Mucosa of descending colon (tissue), 3 donors: ENCODE measurements at regions not wholly inside any gene's neighbourhood (a gene's known extent, or its start where the extent isn't known, plus 50 kb on each side); places are given as distances from the start of the nearest gene placed in this dataset.

Experiments
- ATAC-seq: fragments of 200-7000 bp; cut with Tn5 transposase; one replicate; pipeline ENCODE4 v1.9.1; 2020; ENCODE audit warnings: mild to moderate bottlenecking, moderate library complexity
- DNase-seq, 3 donors: peaks; one replicate each; pipeline ENCODE4 v3.0.0-alpha.2; 2020
- H3K36me3 ChIP-seq: fragments of 200-600 bp; one replicate; pipeline ENCODE4 v1.8.0; 2021; ENCODE audit warnings: low read depth, mild to moderate bottlenecking
- H3K4me1 ChIP-seq: fragments of 200-600 bp; one replicate; pipeline ENCODE4 v1.8.0; 2021; ENCODE audit warnings: low read depth, mild to moderate bottlenecking
- H3K4me3 ChIP-seq: fragments of 200-600 bp; one replicate; pipeline ENCODE4 v1.8.0; 2021; ENCODE audit warnings: mild to moderate bottlenecking
- H3K9me3 ChIP-seq: fragments of 200-600 bp; one replicate; pipeline ENCODE4 v1.8.0; 2021; ENCODE audit warnings: mild to moderate bottlenecking
- intact Hi-C, 2 donors: fragments of 100-400 bp; cut with DNase I in 1 of 2; cut with micrococcal nuclease in 1 of 2; formaldehyde crosslinking; loops; one replicate each; pipeline versions ENCODE4 v1.11.0 to v1.11.1; 2022; cut with DNase I, micrococcal nuclease
- TF ChIP-seq, protein P1 (sequence below): fragments of 200-600 bp; IDR thresholded peaks from one replicate; pipeline ENCODE4 v1.8.0; 2022; ENCODE audit warnings: antibody characterized with exemption, mild to moderate bottlenecking
- donor health status: DM: no; HTN: no; CAD: no; lungs with moderate emphysema.
- donor health status: DM: no; HTN: no; CAD: no.
- donor health status: DM: no; HTN: yes; CAD: no.

DNA sequence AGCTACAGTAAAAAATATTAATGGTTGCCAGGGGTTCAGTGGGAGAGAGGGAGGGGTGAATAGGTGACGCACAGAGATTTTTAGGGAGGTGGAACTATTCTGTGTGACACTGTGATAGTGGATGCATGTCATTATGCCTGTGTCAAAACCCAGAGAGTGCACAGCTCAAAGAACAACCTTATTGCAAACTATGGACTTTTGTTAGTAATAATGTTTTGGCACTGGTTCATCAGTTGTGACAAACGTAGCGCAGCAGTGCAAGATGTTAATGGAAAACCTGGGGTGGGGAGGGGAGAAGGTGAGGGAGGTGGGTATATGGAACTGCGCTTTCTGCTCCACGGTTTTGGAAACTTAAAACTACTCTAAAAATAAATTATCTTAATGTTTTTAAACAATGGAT is 134.6 kb upstream of the RFC3 start:
- Histone ChIP-seq H3K4me1 (peaks cover 11% of the 10 kb centered on the region), H3K36me3 (no peaks in the 10 kb centered on the region), H3K9me3 (no peaks in the 10 kb centered on the region), H3K4me3 (no peak overlapping the region)
- TF ChIP-seq, protein P1, sequence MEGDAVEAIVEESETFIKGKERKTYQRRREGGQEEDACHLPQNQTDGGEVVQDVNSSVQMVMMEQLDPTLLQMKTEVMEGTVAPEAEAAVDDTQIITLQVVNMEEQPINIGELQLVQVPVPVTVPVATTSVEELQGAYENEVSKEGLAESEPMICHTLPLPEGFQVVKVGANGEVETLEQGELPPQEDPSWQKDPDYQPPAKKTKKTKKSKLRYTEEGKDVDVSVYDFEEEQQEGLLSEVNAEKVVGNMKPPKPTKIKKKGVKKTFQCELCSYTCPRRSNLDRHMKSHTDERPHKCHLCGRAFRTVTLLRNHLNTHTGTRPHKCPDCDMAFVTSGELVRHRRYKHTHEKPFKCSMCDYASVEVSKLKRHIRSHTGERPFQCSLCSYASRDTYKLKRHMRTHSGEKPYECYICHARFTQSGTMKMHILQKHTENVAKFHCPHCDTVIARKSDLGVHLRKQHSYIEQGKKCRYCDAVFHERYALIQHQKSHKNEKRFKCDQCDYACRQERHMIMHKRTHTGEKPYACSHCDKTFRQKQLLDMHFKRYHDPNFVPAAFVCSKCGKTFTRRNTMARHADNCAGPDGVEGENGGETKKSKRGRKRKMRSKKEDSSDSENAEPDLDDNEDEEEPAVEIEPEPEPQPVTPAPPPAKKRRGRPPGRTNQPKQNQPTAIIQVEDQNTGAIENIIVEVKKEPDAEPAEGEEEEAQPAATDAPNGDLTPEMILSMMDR = no peak
- DNase-seq (no peak), ATAC-seq (peak; percentile 10)
- intact Hi-C loops = no loop called here

DNA sequence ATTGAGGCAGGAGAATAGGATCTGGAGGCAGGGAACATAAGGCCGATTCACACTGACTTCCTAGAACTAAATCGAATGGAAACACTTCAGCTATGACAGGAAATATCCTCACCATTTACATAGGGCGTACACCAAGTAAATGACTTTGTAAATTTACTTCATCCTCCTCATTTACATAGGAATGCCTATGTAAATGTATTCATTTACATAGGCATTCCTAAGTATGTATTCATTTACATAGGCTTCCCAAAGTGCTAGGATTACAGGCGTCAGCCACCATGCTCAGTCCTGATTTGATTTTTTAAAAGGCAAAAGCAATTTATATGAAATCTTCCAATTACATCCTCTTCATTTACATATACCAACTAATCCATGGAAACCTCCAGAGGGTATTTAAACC is 133.1 kb upstream of the RFC3 start:
- Histone ChIP-seq H3K4me1 (no peaks in the 10 kb centered on the region), H3K36me3 (no peaks in the 10 kb centered on the region), H3K9me3 (no peaks in the 10 kb centered on the region), H3K4me3 (no peak overlapping the region)
- intact Hi-C loops = no loop called here
- TF ChIP-seq, protein P1 = no peak
- DNase-seq (no peak), ATAC-seq (no peak)

DNA sequence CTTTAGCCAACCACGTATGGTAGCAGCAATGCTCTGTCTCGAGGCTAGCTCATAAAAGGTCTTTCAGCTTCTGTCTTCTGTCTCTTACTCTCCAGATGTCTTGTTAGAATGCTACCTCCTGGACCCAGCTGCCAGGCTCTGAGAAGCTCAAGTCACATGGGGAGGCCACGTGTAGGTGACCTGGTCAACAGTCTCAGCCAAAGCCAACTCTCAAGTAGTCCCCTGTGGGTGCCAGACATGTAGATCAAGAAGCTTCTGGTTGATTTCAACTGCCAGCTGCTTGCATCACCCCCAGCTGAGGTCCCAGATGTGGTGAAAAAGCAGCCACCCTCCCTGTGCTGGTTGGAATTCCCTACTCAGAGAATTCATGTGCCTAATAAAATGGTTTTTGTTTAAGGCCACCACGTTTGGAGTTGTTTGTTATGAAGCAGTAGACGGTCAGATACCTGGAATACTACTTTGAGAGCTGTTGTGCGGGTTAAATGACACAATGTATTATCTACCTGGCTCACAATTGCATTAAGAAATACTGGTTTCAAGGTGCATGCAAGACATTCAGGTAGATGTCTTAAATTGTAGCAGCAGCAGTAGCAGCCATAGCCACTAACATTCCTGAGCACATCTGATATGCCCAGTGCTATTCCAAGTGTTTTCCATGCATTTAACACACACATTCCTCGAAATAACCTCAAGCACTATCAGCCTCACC is 131.0 kb upstream of the RFC3 start:
- H3K4me3 ChIP-seq = no peak overlapping the region
- no peaks in the 10 kb centered on the region for H3K36me3 ChIP-seq
- intact Hi-C loops = no loop called here
- H3K9me3 ChIP-seq = no peaks in the 10 kb centered on the region
- ATAC-seq (no peak), DNase-seq (no peak)
- H3K4me1 ChIP-seq = no peaks in the 10 kb centered on the region
- TF ChIP-seq, protein P1 = no peak

DNA sequence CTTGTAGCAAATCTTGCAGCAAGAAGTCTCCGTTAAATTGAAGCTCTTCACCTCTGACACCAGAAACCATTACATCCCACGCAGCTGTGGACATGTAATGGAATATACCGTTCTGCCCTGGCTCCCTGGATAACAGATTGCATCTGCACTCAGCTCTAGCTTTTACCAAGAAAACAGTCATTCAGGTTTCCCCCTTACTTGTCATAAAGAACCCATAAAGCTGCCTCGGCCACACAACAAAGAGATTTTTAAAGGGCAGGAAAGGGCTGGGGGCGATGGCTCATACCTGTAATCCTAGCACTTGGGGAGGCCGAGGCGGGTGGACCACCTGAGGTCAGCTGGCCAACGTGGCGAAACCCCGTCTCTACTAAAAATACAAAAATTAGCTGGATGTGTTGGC is 127.6 kb upstream of the RFC3 start:
- no peak overlapping the region for H3K4me3 ChIP-seq
- H3K36me3 ChIP-seq = no peaks in the 10 kb centered on the region
- intact Hi-C loops = no loop called here
- no peak for DNase-seq
- H3K4me1 ChIP-seq = no peaks in the 10 kb centered on the region
- TF ChIP-seq, protein P1 = no peak
- H3K9me3 ChIP-seq = no peaks in the 10 kb centered on the region
- ATAC-seq = no peak

DNA sequence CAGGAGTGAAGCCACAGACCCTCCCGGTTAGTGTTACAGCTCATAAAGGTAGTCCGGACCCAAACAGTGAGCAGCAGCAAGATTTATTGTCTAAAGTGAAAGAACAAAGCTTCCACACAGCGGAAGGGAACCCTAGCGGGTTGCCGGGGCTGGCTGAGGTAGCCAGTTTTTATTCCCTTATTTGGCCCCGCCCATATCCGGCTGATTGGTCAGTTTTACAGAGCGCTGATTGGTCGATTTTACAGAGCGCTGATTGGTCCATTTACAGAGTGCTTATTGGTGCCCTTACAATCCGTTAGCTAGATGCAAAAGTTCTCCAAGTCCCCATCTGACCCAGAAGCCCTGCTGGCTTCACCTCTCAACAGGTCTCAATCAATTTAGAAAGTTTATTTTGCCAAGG is 126.0 kb upstream of the RFC3 start:
- no peak for ATAC-seq
- H3K4me1 ChIP-seq = no peaks in the 10 kb centered on the region
- intact Hi-C loops = no loop called here
- no peak for DNase-seq
- H3K9me3 ChIP-seq = no peaks in the 10 kb centered on the region
- no peak overlapping the region for H3K4me3 ChIP-seq
- TF ChIP-seq, protein P1 = no peak
- H3K36me3 ChIP-seq = no peaks in the 10 kb centered on the region

DNA sequence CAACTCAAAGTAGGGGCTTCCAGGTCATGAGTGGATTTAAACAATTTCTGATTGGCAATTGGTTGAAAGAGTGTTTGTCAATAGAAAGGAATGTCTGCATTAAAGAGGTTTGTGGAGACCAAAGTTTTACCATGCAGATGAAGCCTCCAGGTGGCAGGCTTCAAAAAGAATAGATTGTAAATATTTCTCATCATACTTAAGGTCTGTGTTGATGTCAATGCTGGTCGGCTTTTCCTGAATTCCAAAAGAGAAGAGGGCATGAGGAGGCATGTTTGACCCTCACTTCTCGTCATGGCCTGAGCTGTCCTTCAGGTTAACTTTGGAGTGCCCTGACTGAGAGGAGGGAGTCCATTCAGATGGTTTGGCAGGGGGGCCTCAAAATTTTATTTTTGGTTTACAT is 125.4 kb upstream of the RFC3 start:
- intact Hi-C loops = no loop called here
- Histone ChIP-seq H3K4me1 (no peaks in the 10 kb centered on the region), H3K4me3 (no peak overlapping the region), H3K36me3 (no peaks in the 10 kb centered on the region), H3K9me3 (no peaks in the 10 kb centered on the region)
- TF ChIP-seq, protein P1 = no peak
- no peak for DNase-seq
- no peak for ATAC-seq
